KMS-11 (cell line): ENCODE measurements at regions not wholly inside any gene's neighbourhood (a gene's known extent, or its start where the extent isn't known, plus 50 kb on each side); places are given as distances from the start of the nearest gene placed in this dataset.

Experiments used
- H2AFZ ChIP-seq: fragments of 200-600 bp; sonication (generic); 2 replicates; pipeline ENCODE4 v1.6.1; 2016; ENCODE audit warnings: antibody characterized with exemption, mixed run types, low read depth
- H3K27ac ChIP-seq: fragments of 200-600 bp; sonication (generic); 2 replicates; pipeline ENCODE4 v1.6.1; 2016; ENCODE audit warnings: mild to moderate bottlenecking, mixed run types
- H3K27me3 ChIP-seq: fragments of 200-600 bp; sonication (generic); 2 replicates; pipeline ENCODE4 v1.6.1; 2017; ENCODE audit warnings: mild to moderate bottlenecking, low read depth, mixed run types, moderate library complexity; ENCODE audit not compliant: insufficient read depth
- H3K36me3 ChIP-seq: fragments of 200-600 bp; sonication (generic); 2 replicates; pipeline ENCODE4 v1.6.1; 2017; ENCODE audit warnings: mild to moderate bottlenecking, mixed run types; ENCODE audit not compliant: insufficient read depth
- H3K4me1 ChIP-seq: fragments of 200-600 bp; sonication (generic); 2 replicates; pipeline ENCODE4 v1.6.1; 2016; ENCODE audit warnings: mild to moderate bottlenecking, low read depth, mixed run types; ENCODE audit not compliant: poor library complexity, severe bottlenecking
- H3K4me2 ChIP-seq: fragments of 200-600 bp; sonication (generic); 2 replicates; pipeline ENCODE4 v1.7.0; 2016; ENCODE audit warnings: mild to moderate bottlenecking, mixed run types
- H3K4me3 ChIP-seq: fragments of 200-600 bp; sonication (generic); IDR thresholded peaks from 2 replicates; pipeline ENCODE4 v1.6.1; 2017; ENCODE audit warnings: low read depth, low read length, mixed read lengths; ENCODE audit not compliant: insufficient read depth
- H3K79me2 ChIP-seq: fragments of 200-600 bp; sonication (generic); 2 replicates; pipeline ENCODE4 v1.6.1; 2016; ENCODE audit warnings: low read depth, mixed run types; ENCODE audit not compliant: insufficient read depth
- H3K9ac ChIP-seq: fragments of 200-600 bp; sonication (generic); 2 replicates; pipeline ENCODE4 v1.6.1; 2016; ENCODE audit warnings: mild to moderate bottlenecking, mixed run types
- H4K20me1 ChIP-seq: fragments of 200-600 bp; sonication (generic); 2 replicates; pipeline ENCODE4 v1.6.1; 2016; ENCODE audit warnings: mild to moderate bottlenecking, mixed run types; ENCODE audit not compliant: insufficient read depth
- TF ChIP-seq, protein P1 (sequence below): fragments of 200-600 bp; sonication (generic); conservative IDR thresholded peaks from 2 replicates; pipeline ENCODE4 v1.6.1; 2017; ENCODE audit warnings: low read depth, mild to moderate bottlenecking, antibody characterized with exemption, low read length, moderate library complexity, mixed read lengths

- Histone ChIP-seq H2AFZ (no peak overlapping the region), H3K79me2 (no peaks in the 10 kb centered on the region), H3K4me1 (no peaks in the 10 kb centered on the region), H3K36me3 (no peaks in the 10 kb centered on the region), H3K27ac (no peak overlapping the region), H3K4me3 (no peak overlapping the region), H4K20me1 (no peaks in the 10 kb centered on the region), H3K27me3 (no peaks in the 10 kb centered on the region), H3K4me2 (no peak overlapping the region), H3K9ac (no peak overlapping the region)
- TF ChIP-seq, protein P1, sequence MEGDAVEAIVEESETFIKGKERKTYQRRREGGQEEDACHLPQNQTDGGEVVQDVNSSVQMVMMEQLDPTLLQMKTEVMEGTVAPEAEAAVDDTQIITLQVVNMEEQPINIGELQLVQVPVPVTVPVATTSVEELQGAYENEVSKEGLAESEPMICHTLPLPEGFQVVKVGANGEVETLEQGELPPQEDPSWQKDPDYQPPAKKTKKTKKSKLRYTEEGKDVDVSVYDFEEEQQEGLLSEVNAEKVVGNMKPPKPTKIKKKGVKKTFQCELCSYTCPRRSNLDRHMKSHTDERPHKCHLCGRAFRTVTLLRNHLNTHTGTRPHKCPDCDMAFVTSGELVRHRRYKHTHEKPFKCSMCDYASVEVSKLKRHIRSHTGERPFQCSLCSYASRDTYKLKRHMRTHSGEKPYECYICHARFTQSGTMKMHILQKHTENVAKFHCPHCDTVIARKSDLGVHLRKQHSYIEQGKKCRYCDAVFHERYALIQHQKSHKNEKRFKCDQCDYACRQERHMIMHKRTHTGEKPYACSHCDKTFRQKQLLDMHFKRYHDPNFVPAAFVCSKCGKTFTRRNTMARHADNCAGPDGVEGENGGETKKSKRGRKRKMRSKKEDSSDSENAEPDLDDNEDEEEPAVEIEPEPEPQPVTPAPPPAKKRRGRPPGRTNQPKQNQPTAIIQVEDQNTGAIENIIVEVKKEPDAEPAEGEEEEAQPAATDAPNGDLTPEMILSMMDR = no peak
Measured at GRCh38 chr6:115706981-115707380, 353.7 kb downstream of the FRK start.

GRCh38 chr6:115706324-115706723 lies 354.4 kb downstream of the FRK start:
- no peaks in the 10 kb centered on the region for H3K27me3 ChIP-seq
- H3K4me3 ChIP-seq = no peak overlapping the region
- no peak overlapping the region for H3K9ac ChIP-seq
- H3K79me2 ChIP-seq = no peaks in the 10 kb centered on the region
- H3K36me3 ChIP-seq = no peaks in the 10 kb centered on the region
- no peaks in the 10 kb centered on the region for H3K4me1 ChIP-seq
- H3K27ac ChIP-seq = no peak overlapping the region
- H4K20me1 ChIP-seq = no peaks in the 10 kb centered on the region
- TF ChIP-seq, protein P1 = no peak
- H2AFZ ChIP-seq = no peak overlapping the region
- H3K4me2 ChIP-seq = no peak overlapping the region

GRCh38 chr6:115704028-115704427 lies 356.7 kb downstream of the FRK start:
- Histone ChIP-seq H2AFZ (no peak overlapping the region), H3K36me3 (no peaks in the 10 kb centered on the region), H3K4me3 (no peak overlapping the region), H3K4me1 (no peaks in the 10 kb centered on the region), H3K4me2 (no peak overlapping the region), H3K27ac (no peak overlapping the region), H3K9ac (no peak overlapping the region), H3K27me3 (no peaks in the 10 kb centered on the region), H3K79me2 (no peaks in the 10 kb centered on the region), H4K20me1 (no peaks in the 10 kb centered on the region)
- TF ChIP-seq, protein P1 = no peak

DNA sequence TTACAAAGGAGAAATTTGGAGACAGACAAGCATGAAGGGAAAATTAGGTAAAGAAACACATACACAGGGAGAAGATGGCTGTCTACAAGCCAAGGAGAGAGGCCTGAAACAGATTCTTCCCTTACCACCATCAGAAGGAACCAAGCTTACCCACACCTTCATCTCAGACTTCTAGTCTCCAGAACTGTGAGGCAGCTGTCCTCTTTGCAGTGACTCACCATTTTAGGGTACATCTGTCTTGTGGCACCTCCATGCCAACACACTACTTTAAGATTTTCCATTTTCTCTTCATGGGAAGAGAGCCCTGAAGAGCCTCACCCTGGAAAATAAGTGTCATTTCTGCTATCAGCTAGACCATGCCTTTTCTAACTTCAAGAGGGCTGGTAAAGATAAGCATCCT lies 369.3 kb downstream of the FRK start:
- no peak overlapping the region for H2AFZ ChIP-seq
- no peaks in the 10 kb centered on the region for H3K27me3 ChIP-seq
- H3K27ac ChIP-seq = no peak overlapping the region
- TF ChIP-seq, protein P1 = no peak
- H4K20me1 ChIP-seq = no peaks in the 10 kb centered on the region
- H3K9ac ChIP-seq = no peak overlapping the region
- no peaks in the 10 kb centered on the region for H3K4me1 ChIP-seq
- H3K36me3 ChIP-seq = no peaks in the 10 kb centered on the region
- H3K79me2 ChIP-seq = no peaks in the 10 kb centered on the region
- no peak overlapping the region for H3K4me2 ChIP-seq
- no peak overlapping the region for H3K4me3 ChIP-seq

GRCh38 chr6:115690854-115691253 lies 369.8 kb downstream of the FRK start:
- Histone ChIP-seq H3K27me3 (no peaks in the 10 kb centered on the region), H3K4me1 (no peaks in the 10 kb centered on the region), H3K4me3 (no peak overlapping the region), H3K9ac (no peak overlapping the region), H3K36me3 (no peaks in the 10 kb centered on the region), H4K20me1 (no peaks in the 10 kb centered on the region), H3K79me2 (no peaks in the 10 kb centered on the region), H3K27ac (no peak overlapping the region), H3K4me2 (no peak overlapping the region), H2AFZ (no peak overlapping the region)
- TF ChIP-seq, protein P1 = no peak
